BLaER1 (cell line): ENCODE measurements at regions not wholly inside any gene's neighbourhood (a gene's known extent, or its start where the extent isn't known, plus 50 kb on each side); places are given as distances from the start of the nearest gene placed in this dataset.

Source experiments
- H3K27ac ChIP-seq: shearing (Covaris generic); formaldehyde crosslinking; 2 replicates; pipeline ENCODE4 v1.8.1; 2022
- H3K27me3 ChIP-seq: shearing (Covaris generic); formaldehyde crosslinking; 2 replicates; pipeline ENCODE4 v1.8.1; 2022
- H3K36me3 ChIP-seq: shearing (Covaris generic); formaldehyde crosslinking; 2 replicates; pipeline ENCODE4 v1.8.1; 2022
- H3K4me1 ChIP-seq: shearing (Covaris generic); formaldehyde crosslinking; 2 replicates; pipeline ENCODE4 v1.8.1; 2022
- H3K4me2 ChIP-seq: shearing (Covaris generic); formaldehyde crosslinking; 2 replicates; pipeline ENCODE4 v1.8.1; 2022
- H3K4me3 ChIP-seq: shearing (Covaris generic); formaldehyde crosslinking; 2 replicates; pipeline ENCODE4 v1.8.1; 2022
- H3K9ac ChIP-seq: shearing (Covaris generic); formaldehyde crosslinking; 2 replicates; pipeline ENCODE4 v1.8.1; 2022
- H3K9me3 ChIP-seq: shearing (Covaris generic); formaldehyde crosslinking; 2 replicates; pipeline ENCODE4 v1.8.1; 2022
- H4K20me1 ChIP-seq: shearing (Covaris generic); formaldehyde crosslinking; 2 replicates; pipeline ENCODE4 v1.8.1; 2022
- Cebpa-rat ChIP-seq: shearing (Covaris generic); IDR thresholded peaks from 2 replicates; pipeline ENCODE4 v1.8.1; 2022

GRCh38 chr9:13047827-13048587, 231.5 kb downstream of the MPDZ start:
- no peak for TF ChIP-seq Cebpa-rat
- no peaks in the 10 kb centered on the region for H3K27me3 ChIP-seq
- H4K20me1 ChIP-seq: no peaks in the 10 kb centered on the region
- H3K4me3 ChIP-seq: no peak overlapping the region
- H3K9ac ChIP-seq: no peak overlapping the region
- H3K4me2 ChIP-seq: no peak overlapping the region
- no peaks in the 10 kb centered on the region for H3K36me3 ChIP-seq
- H3K4me1 ChIP-seq: no peaks in the 10 kb centered on the region
- H3K27ac ChIP-seq: no peak overlapping the region
- no peaks in the 10 kb centered on the region for H3K9me3 ChIP-seq

GRCh38 chr9:13049223-13049622, 230.3 kb downstream of the MPDZ start:
- no peak for TF ChIP-seq Cebpa-rat
- no peaks in the 10 kb centered on the region for H4K20me1 ChIP-seq
- H3K4me2 ChIP-seq: no peak overlapping the region
- H3K9me3 ChIP-seq: no peaks in the 10 kb centered on the region
- H3K4me3 ChIP-seq: no peak overlapping the region
- no peaks in the 10 kb centered on the region for H3K36me3 ChIP-seq
- no peak overlapping the region for H3K9ac ChIP-seq
- no peaks in the 10 kb centered on the region for H3K4me1 ChIP-seq
- H3K27me3 ChIP-seq: no peaks in the 10 kb centered on the region
- H3K27ac ChIP-seq: no peak overlapping the region

- Histone ChIP-seq H4K20me1 (no peaks in the 10 kb centered on the region), H3K27me3 (no peaks in the 10 kb centered on the region), H3K36me3 (no peaks in the 10 kb centered on the region), H3K4me2 (no peak overlapping the region), H3K9me3 (no peaks in the 10 kb centered on the region), H3K9ac (no peak overlapping the region), H3K4me1 (no peaks in the 10 kb centered on the region), H3K4me3 (no peak overlapping the region), H3K27ac (no peak overlapping the region)
- no peak for TF ChIP-seq Cebpa-rat
Measured at GRCh38 chr9:13053504-13053903, 226.0 kb downstream of the MPDZ start.

DNA sequence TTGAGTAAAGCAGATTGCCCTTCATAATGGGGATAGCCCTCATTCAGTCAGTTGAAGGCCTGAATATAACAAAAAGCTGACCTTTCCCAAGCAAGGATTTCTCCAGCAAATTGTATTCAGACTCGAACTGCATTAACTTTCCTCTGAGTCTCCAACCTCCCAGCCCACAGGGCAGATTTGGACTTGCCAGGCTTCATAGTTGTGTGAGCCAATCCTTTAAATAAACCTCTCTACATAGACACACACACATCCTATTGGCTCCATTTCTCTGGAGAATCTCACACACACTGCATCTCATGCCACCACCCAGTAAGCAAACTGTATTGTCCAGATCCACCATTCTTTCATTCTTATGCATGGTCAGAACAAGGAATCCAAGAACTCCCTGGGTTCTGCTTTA, 225.1 kb downstream of the MPDZ start:
- Histone ChIP-seq H3K9me3 (no peaks in the 10 kb centered on the region), H3K4me3 (no peak overlapping the region), H3K4me2 (no peak overlapping the region), H4K20me1 (no peaks in the 10 kb centered on the region), H3K27ac (no peak overlapping the region), H3K9ac (no peak overlapping the region), H3K36me3 (no peaks in the 10 kb centered on the region), H3K4me1 (no peaks in the 10 kb centered on the region), H3K27me3 (no peaks in the 10 kb centered on the region)
- TF ChIP-seq Cebpa-rat: no peak
